Left lung (tissue), 4 donors: ENCODE measurements at regions not wholly inside any gene's neighbourhood (a gene's known extent, or its start where the extent isn't known, plus 50 kb on each side); places are given as distances from the start of the nearest gene placed in this dataset.

Experiments used
- ATAC-seq: fragments of 200-7000 bp; cut with Tn5 transposase; one replicate; pipeline ENCODE4 v1.9.1; 2020; ENCODE audit warnings: moderate library complexity
- DNase-seq, 4 donors: peaks; one replicate each; pipeline ENCODE4 v3.0.0-alpha.2; 2013 to 2020
- H3K27ac ChIP-seq, 2 donors: fragments of 200-600 bp; sonication (generic) in 1 of 2; one replicate each; pipeline versions ENCODE4 v1.5.0 to v1.8.0; 2020 to 2021
- H3K27me3 ChIP-seq, 2 donors: fragments of 200-600 bp; sonication (generic) in 1 of 2; one replicate each; pipeline versions ENCODE4 v1.5.0 to v1.8.0; 2020 to 2021
- H3K36me3 ChIP-seq, 2 donors: fragments of 200-600 bp; sonication (generic) in 1 of 2; one replicate each; pipeline versions ENCODE4 v1.5.0 to v1.8.0; 2020 to 2021
- H3K4me1 ChIP-seq, 2 donors: fragments of 200-600 bp; one replicate each; pipeline ENCODE4 v1.8.0; 2021
- H3K4me3 ChIP-seq, 2 donors: fragments of 200-600 bp; sonication (generic) in 1 of 2; one replicate each; pipeline versions ENCODE4 v1.5.0 to v1.8.0; 2020 to 2021; ENCODE audit warnings: mild to moderate bottlenecking in 1 of 2
- H3K9me3 ChIP-seq, 2 donors: fragments of 200-600 bp; sonication (generic) in 1 of 2; one replicate each; pipeline versions ENCODE4 v1.5.0 to v1.8.0; 2020 to 2021
- intact Hi-C, 2 donors: fragments of 100-400 bp; cut with DNase I; formaldehyde crosslinking; loops; one replicate each; pipeline versions ENCODE4 v1.11.2 to v1.14.2; 2022
- TF ChIP-seq, protein P1 (sequence below), 2 donors: fragments of 200-600 bp; sonication (generic) in 1 of 2; IDR thresholded peaks; one replicate each; pipeline versions ENCODE4 v1.5.0 to v1.8.0; 2021; ENCODE audit warnings: antibody characterized with exemption in 2 of 2
- donor health status: DM: no; HTN: yes; CAD: no.
- donor health status: DM: no; HTN: no; CAD: no.

DNA sequence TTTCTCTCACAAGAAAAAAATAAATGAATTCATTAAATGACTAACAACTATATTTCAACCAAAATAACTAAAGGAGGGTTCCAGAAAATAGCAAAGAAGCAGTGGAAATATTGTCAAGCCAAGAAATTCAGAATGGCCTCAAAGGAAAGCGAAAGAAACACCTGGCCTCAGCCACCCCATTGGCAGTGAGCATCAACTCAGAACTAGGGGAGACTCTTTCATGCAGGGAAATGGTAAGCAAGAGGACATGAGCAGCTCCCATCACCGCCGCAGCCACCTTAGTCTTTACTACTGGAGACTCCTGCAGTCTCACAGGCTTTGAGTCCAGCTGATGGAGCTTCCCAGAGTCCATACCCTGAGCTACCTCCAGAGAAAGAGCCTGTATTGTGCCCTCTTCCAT, 343.9 kb upstream of the GRAMD2B start:
- H3K9me3 ChIP-seq: peaks cover 0 to 45% of the 10 kb centered on the region in 2 donors
- no peaks in the 10 kb centered on the region for H3K4me1 ChIP-seq
- TF ChIP-seq, protein P1, sequence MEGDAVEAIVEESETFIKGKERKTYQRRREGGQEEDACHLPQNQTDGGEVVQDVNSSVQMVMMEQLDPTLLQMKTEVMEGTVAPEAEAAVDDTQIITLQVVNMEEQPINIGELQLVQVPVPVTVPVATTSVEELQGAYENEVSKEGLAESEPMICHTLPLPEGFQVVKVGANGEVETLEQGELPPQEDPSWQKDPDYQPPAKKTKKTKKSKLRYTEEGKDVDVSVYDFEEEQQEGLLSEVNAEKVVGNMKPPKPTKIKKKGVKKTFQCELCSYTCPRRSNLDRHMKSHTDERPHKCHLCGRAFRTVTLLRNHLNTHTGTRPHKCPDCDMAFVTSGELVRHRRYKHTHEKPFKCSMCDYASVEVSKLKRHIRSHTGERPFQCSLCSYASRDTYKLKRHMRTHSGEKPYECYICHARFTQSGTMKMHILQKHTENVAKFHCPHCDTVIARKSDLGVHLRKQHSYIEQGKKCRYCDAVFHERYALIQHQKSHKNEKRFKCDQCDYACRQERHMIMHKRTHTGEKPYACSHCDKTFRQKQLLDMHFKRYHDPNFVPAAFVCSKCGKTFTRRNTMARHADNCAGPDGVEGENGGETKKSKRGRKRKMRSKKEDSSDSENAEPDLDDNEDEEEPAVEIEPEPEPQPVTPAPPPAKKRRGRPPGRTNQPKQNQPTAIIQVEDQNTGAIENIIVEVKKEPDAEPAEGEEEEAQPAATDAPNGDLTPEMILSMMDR (IDR thresholded peaks at IDR 0.05): no peak
- H3K36me3 ChIP-seq: no peaks in the 10 kb centered on the region
- H3K27me3 ChIP-seq: no peaks in the 10 kb centered on the region
- no peak overlapping the region for H3K4me3 ChIP-seq
- no peak for ATAC-seq
- no peak for DNase-seq
- intact Hi-C loops: no loop called here
- H3K27ac ChIP-seq: no peak overlapping the region

DNA sequence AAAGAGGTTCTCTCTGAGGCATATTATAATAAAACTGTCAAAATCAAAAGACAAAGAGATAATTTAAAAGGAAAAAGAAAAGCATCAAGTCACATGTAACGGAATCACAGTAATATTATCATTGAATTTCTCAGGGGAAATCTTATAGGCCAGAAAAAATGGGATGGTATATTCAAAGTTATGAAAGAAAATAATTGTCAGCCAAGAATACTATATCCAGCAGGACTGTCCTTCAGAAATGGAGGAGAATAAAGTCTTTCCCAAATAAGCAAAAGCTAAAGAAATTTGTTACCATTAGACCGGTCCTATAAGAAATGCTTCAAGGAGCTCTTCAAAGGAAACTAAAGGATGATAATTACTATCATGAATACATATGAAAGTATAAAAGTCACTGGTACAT, 342.0 kb upstream of the GRAMD2B start:
- Histone ChIP-seq H3K4me3 (no peak overlapping the region), H3K27ac (no peak overlapping the region), H3K4me1 (no peaks in the 10 kb centered on the region), H3K27me3 (no peaks in the 10 kb centered on the region), H3K9me3 (peaks cover 0 to 52% of the 10 kb centered on the region in 2 donors), H3K36me3 (no peaks in the 10 kb centered on the region)
- ATAC-seq (no peak), DNase-seq (no peak)
- TF ChIP-seq, protein P1 (IDR thresholded peaks at IDR 0.05): no peak
- intact Hi-C loops: no loop called here

DNA sequence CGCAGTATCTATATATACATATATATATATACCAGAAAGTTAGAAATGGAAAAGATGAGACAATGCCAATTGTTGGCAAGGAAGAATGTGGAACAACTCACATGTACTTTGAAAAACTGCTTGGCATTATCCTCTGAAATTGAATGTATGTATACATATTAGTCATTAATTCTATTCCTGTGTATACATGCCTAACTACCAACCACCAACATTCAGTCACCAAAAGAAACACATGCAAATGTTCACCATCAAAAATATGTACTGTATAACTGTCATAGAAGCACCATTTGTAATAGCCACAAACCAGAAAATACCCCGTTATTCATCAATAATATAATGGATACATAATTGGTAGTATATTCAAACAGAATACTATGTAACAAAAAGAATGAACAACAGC, 330.2 kb upstream of the GRAMD2B start:
- Histone ChIP-seq H3K27me3 (no peaks in the 10 kb centered on the region), H3K9me3 (peaks cover 0 to 11% of the 10 kb centered on the region in 2 donors), H3K27ac (no peak overlapping the region), H3K4me1 (no peaks in the 10 kb centered on the region), H3K36me3 (no peaks in the 10 kb centered on the region), H3K4me3 (no peak overlapping the region)
- intact Hi-C loops: no loop called here
- ATAC-seq (no peak), DNase-seq (no peak)
- TF ChIP-seq, protein P1 (IDR thresholded peaks at IDR 0.05): no peak

DNA sequence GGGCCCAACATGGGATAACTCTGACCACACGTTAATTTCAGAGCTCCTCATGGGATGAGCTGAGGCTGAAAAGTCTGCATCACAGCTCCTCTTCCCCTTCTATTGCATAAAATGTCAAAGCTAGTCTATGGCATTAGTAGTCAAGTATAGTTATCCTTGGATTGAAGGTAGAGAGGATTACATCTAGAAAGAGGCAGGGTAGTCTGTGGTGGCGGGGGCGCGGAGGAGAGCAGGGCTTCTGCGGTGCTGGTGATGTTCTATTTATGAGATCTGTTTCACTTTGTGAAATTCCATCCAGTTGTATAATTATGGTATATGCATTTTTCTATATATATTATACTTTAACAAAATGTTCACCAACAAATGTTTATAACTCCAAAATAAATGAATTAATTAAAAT, 329.5 kb upstream of the GRAMD2B start:
- TF ChIP-seq, protein P1 (IDR thresholded peaks at IDR 0.05): no peak
- Histone ChIP-seq H3K9me3 (peaks cover 0 to 9% of the 10 kb centered on the region in 2 donors), H3K4me1 (no peaks in the 10 kb centered on the region), H3K36me3 (no peaks in the 10 kb centered on the region), H3K4me3 (no peak overlapping the region), H3K27ac (no peak overlapping the region), H3K27me3 (no peaks in the 10 kb centered on the region)
- intact Hi-C loops: no loop called here
- no peak for DNase-seq
- no peak for ATAC-seq

DNA sequence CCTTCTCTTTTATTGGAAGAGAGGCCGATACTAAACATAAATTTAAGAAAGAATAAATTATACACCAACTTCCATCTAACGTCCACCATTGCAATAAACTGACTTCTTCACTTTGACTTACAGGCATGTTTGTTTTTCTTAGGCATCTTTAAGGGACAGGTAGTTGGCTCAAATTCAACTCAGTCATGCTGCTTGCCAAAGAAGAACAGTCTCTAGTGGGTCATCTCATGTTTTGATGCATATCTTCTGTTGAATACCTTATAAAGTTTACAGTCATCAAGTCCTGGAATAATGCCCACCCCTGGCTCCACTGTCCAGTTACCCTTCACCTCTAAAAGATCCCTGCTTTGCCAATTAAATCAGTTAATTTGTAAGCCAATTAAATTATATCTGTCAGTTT, 328.2 kb upstream of the GRAMD2B start:
- Histone ChIP-seq H3K36me3 (no peaks in the 10 kb centered on the region), H3K27ac (no peak overlapping the region), H3K4me3 (no peak overlapping the region), H3K27me3 (no peaks in the 10 kb centered on the region), H3K9me3 (peaks cover 0 to 9% of the 10 kb centered on the region in 2 donors), H3K4me1 (no peaks in the 10 kb centered on the region)
- no peak for ATAC-seq
- TF ChIP-seq, protein P1 (IDR thresholded peaks at IDR 0.05): no peak
- intact Hi-C loops: no loop called here
- DNase-seq: no peak
